ENCODE measurements at regions not wholly inside any gene's neighbourhood (a gene's known extent, or its start where the extent isn't known, plus 50 kb on each side); places are given as distances from the start of the nearest gene placed in this dataset.
"Not testable (repeated sequence)": the region's sequence is repeated elsewhere in the genome, so short reads cannot be mapped to it uniquely, and the experiment has no call there.

GRCh38 chr10:30697806-30698205 is 68.3 kb upstream of the LYZL2 start:
- ATAC-seq = no peak
- TF ChIP-seq ZFP30 (CRISPR knock-in tag; IDR thresholded peaks at IDR 0.05) (no peak), SNAI2 (CRISPR knock-in tag; IDR thresholded peaks at IDR 0.05) (no peak), PPARA (CRISPR knock-in tag; IDR thresholded peaks at IDR 0.05; ENCODE audit: borderline replicate concordance) (no peak), ZFP3 (CRISPR knock-in tag; IDR thresholded peaks at IDR 0.05) (no peak)
- TF ChIP-seq, protein P1, sequence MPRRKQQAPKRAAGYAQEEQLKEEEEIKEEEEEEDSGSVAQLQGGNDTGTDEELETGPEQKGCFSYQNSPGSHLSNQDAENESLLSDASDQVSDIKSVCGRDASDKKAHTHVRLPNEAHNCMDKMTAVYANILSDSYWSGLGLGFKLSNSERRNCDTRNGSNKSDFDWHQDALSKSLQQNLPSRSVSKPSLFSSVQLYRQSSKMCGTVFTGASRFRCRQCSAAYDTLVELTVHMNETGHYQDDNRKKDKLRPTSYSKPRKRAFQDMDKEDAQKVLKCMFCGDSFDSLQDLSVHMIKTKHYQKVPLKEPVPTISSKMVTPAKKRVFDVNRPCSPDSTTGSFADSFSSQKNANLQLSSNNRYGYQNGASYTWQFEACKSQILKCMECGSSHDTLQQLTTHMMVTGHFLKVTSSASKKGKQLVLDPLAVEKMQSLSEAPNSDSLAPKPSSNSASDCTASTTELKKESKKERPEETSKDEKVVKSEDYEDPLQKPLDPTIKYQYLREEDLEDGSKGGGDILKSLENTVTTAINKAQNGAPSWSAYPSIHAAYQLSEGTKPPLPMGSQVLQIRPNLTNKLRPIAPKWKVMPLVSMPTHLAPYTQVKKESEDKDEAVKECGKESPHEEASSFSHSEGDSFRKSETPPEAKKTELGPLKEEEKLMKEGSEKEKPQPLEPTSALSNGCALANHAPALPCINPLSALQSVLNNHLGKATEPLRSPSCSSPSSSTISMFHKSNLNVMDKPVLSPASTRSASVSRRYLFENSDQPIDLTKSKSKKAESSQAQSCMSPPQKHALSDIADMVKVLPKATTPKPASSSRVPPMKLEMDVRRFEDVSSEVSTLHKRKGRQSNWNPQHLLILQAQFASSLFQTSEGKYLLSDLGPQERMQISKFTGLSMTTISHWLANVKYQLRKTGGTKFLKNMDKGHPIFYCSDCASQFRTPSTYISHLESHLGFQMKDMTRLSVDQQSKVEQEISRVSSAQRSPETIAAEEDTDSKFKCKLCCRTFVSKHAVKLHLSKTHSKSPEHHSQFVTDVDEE (CRISPR knock-in tag; IDR thresholded peaks at IDR 0.05) = no peak
- TF ChIP-seq, protein P2, sequence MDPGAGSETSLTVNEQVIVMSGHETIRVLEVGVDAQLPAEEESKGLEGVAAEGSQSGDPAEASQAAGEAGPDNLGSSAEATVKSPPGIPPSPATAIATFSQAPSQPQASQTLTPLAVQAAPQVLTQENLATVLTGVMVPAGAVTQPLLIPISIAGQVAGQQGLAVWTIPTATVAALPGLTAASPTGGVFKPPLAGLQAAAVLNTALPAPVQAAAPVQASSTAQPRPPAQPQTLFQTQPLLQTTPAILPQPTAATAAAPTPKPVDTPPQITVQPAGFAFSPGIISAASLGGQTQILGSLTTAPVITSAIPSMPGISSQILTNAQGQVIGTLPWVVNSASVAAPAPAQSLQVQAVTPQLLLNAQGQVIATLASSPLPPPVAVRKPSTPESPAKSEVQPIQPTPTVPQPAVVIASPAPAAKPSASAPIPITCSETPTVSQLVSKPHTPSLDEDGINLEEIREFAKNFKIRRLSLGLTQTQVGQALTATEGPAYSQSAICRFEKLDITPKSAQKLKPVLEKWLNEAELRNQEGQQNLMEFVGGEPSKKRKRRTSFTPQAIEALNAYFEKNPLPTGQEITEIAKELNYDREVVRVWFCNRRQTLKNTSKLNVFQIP (CRISPR knock-in tag; IDR thresholded peaks at IDR 0.05; ENCODE audit: borderline replicate concordance, low read depth) = no peak

- not testable (repeated sequence) for ATAC-seq
Measured at GRCh38 chr10:30697221-30697620, 67.7 kb upstream of the LYZL2 start.

GRCh38 chr10:30696416-30697185 is 67.0 kb upstream of the LYZL2 start:
- peak; percentile 61 for ATAC-seq

DNA sequence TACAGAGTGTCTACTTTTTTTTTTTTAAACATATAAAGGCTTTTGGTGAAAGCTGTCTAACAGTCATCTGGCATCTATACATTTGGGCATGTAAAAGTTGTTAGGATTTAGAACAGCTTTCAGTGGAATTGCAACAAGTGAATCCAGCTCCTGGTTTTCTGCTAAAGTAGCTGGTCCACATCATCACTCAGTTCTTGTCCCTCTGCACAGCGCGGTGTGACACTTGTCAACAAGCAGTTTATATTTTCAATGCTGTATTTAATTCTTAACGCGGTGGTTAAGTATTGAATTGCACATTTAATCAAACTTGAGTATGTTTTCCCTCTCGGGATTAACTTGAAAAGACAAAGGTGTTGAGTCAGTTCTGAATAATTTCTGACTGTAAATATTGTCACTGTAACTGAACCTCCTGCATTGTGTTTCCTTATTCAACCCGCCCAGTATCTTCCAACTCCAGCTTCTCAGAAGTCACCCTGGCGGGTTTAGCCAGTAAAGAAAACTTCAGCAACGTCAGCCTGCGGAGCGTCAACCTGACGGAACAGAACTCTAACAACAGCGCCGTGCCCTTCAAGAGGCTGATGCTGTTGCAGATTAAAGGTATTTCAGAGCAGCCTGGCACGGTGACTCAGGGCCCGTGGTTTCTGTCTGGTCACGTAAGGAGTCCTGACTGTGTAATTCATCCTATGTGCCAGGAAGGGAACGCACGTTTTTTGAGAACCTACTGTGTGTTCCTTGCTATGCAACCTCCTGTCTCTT is 66.1 kb upstream of the LYZL2 start:
- ATAC-seq = peak; percentile 86

GRCh38 chr10:30694518-30695228 is 65.1 kb upstream of the LYZL2 start:
- no peak for TF ChIP-seq OSR1 (CRISPR knock-in tag; IDR thresholded peaks at IDR 0.05)
- TF ChIP-seq, protein P2 (CRISPR knock-in tag; IDR thresholded peaks at IDR 0.05; ENCODE audit: borderline replicate concordance, low read depth) = no peak
- no peak for TF ChIP-seq GLIS3 (CRISPR knock-in tag; IDR thresholded peaks at IDR 0.05)
- TF ChIP-seq ZFP30 (CRISPR knock-in tag; IDR thresholded peaks at IDR 0.05) = no peak
- no peak for TF ChIP-seq ZFP3 (CRISPR knock-in tag; IDR thresholded peaks at IDR 0.05)
- no peak for TF ChIP-seq SNAI2 (CRISPR knock-in tag; IDR thresholded peaks at IDR 0.05)
- TF ChIP-seq CSRNP3 (CRISPR knock-in tag; IDR thresholded peaks at IDR 0.05) = no peak
- TF ChIP-seq ZC3H10 (CRISPR knock-in tag; IDR thresholded peaks at IDR 0.05) = no peak
- TF ChIP-seq BACH2 (CRISPR knock-in tag; IDR thresholded peaks at IDR 0.05; ENCODE audit: borderline replicate concordance) = no peak
- no peak for TF ChIP-seq PPARA (CRISPR knock-in tag; IDR thresholded peaks at IDR 0.05; ENCODE audit: borderline replicate concordance)
- TF ChIP-seq ZNF565 (CRISPR knock-in tag; conservative IDR thresholded peaks at IDR 0.05; ENCODE audit: low read depth) = no peak
- TF ChIP-seq ARNTL (CRISPR knock-in tag; IDR thresholded peaks at IDR 0.05; ENCODE audit: borderline replicate concordance, low read depth) = no peak
- ATAC-seq = no peak

DNA sequence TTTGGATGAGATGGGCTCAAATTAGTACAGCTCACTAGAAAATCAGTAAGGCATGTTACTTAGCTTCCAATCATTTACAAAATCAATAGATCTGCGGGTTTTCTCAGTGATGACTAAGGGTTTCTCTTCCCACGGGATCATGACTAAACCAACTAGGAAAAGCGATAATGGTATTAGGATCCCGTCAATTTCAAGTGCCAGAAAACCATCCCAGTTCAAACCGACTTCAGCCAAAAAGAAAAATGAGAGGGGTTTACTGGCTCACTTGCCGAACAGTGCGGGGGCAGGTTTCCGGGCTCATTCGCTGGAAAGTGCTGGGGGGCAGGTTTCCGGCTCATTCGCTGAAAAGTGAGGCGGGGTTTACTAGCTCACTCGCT is 62.1 kb upstream of the LYZL2 start:
- ATAC-seq = no peak
- TF ChIP-seq, protein P1 (CRISPR knock-in tag; IDR thresholded peaks at IDR 0.05) = no peak
- no peak for TF ChIP-seq TOX (CRISPR knock-in tag; IDR thresholded peaks at IDR 0.05; ENCODE audit: borderline replicate concordance)
- no peak for TF ChIP-seq CSDC2 (CRISPR knock-in tag; IDR thresholded peaks at IDR 0.05)
- TF ChIP-seq SNAI2 (CRISPR knock-in tag; IDR thresholded peaks at IDR 0.05) = no peak
- TF ChIP-seq, protein P3, sequence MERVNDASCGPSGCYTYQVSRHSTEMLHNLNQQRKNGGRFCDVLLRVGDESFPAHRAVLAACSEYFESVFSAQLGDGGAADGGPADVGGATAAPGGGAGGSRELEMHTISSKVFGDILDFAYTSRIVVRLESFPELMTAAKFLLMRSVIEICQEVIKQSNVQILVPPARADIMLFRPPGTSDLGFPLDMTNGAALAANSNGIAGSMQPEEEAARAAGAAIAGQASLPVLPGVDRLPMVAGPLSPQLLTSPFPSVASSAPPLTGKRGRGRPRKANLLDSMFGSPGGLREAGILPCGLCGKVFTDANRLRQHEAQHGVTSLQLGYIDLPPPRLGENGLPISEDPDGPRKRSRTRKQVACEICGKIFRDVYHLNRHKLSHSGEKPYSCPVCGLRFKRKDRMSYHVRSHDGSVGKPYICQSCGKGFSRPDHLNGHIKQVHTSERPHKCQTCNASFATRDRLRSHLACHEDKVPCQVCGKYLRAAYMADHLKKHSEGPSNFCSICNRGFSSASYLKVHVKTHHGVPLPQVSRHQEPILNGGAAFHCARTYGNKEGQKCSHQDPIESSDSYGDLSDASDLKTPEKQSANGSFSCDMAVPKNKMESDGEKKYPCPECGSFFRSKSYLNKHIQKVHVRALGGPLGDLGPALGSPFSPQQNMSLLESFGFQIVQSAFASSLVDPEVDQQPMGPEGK (CRISPR knock-in tag; IDR thresholded peaks at IDR 0.05; ENCODE audit: borderline replicate concordance) = no peak
- TF ChIP-seq ZFP30 (CRISPR knock-in tag; IDR thresholded peaks at IDR 0.05) = no peak

Measured in SK-N-SH treated with all-trans-retinoic acid at 6 μM for 48 hours (cell line).